Neural cell (in vitro differentiated cells): ENCODE measurements at regions not wholly inside any gene's neighbourhood (a gene's known extent, or its start where the extent isn't known, plus 50 kb on each side); places are given as distances from the start of the nearest gene placed in this dataset.
"Not testable (repeated sequence)": the region's sequence is repeated elsewhere in the genome, so short reads cannot be mapped to it uniquely, and the experiment has no call there.

Experiments used
- H2AFZ ChIP-seq: fragments of 200-600, 300-800 bp; sonication (generic), shearing (Covaris generic); 2 replicates; pipeline ENCODE4 v1.6.0; 2014; ENCODE audit warnings: low read depth, mild to moderate bottlenecking, antibody characterized with exemption, low read length, moderate library complexity
- H3F3A ChIP-seq: fragments of 200-600 bp; shearing (Covaris generic); 2 replicates; pipeline ENCODE4 v1.6.1; 2016; ENCODE audit warnings: mild to moderate bottlenecking, moderate library complexity, mixed read lengths, antibody characterized with exemption, low read length; ENCODE audit not compliant: insufficient read depth, poor library complexity, severe bottlenecking
- H3K27ac ChIP-seq: fragments of 200-600, 300-800 bp; sonication (generic), shearing (Covaris generic); 2 replicates; pipeline ENCODE4 v1.5.1; 2014; ENCODE audit warnings: mild to moderate bottlenecking, low read length, moderate library complexity
- H3K27me3 ChIP-seq: fragments of 300-800, 200-600 bp; sonication (generic), shearing (Covaris generic); 2 replicates; pipeline ENCODE4 v1.6.0; 2014; ENCODE audit warnings: mild to moderate bottlenecking, low read depth, low read length, moderate library complexity; ENCODE audit not compliant: insufficient read depth
- H3K36me3 ChIP-seq: fragments of 300-800, 200-600 bp; sonication (generic), shearing (Covaris generic); 2 replicates; pipeline ENCODE4 v1.5.1; 2014; ENCODE audit warnings: mild to moderate bottlenecking, antibody characterized with exemption, low read length, moderate library complexity; ENCODE audit not compliant: insufficient read depth
- H3K4me2 ChIP-seq: fragments of 300-800, 200-600 bp; sonication (generic), shearing (Covaris generic); 2 replicates; pipeline ENCODE4 v1.6.0; 2014; ENCODE audit warnings: mild to moderate bottlenecking, low read length
- H3K4me3 ChIP-seq: fragments of 300-800, 200-600 bp; sonication (generic), shearing (Covaris generic); 2 replicates; pipeline ENCODE4 v1.5.1; 2014; ENCODE audit warnings: mild to moderate bottlenecking, low read length, moderate library complexity
- H3K79me2 ChIP-seq: fragments of 200-600 bp; shearing (Covaris generic); replicated peaks from 2 replicates; pipeline ENCODE4 v1.6.0; 2014; ENCODE audit warnings: mild to moderate bottlenecking, low read length, moderate library complexity; ENCODE audit not compliant: insufficient read depth
- H3K9ac ChIP-seq: fragments of 300-800, 200-600 bp; sonication (generic), shearing (Covaris generic); 2 replicates; pipeline ENCODE4 v1.6.1; 2016; ENCODE audit warnings: mild to moderate bottlenecking, low read length, mixed read lengths
- H3K9me2 ChIP-seq: fragments of 200-600 bp; shearing (Covaris generic); 2 replicates; pipeline ENCODE4 v1.6.1; 2016; ENCODE audit warnings: mild to moderate bottlenecking, low read length, mixed read lengths; ENCODE audit not compliant: insufficient read depth
- H3K9me3 ChIP-seq: fragments of 200-600, 300-800 bp; sonication (generic), shearing (Covaris generic); 2 replicates; pipeline ENCODE4 v1.6.1; 2016; ENCODE audit warnings: mild to moderate bottlenecking, mixed run types, low read length, moderate library complexity, mixed read lengths
- H4K20me1 ChIP-seq: fragments of 200-600 bp; shearing (Covaris generic); 2 replicates; pipeline ENCODE4 v1.6.1; 2016; ENCODE audit warnings: mild to moderate bottlenecking, mixed run types; ENCODE audit not compliant: insufficient read depth
- EP300 ChIP-seq: fragments of 450-650 bp; conservative IDR thresholded peaks from 2 replicates; pipeline ENCODE4 v1.6.1; 2014; ENCODE audit warnings: antibody characterized with exemption, mild to moderate bottlenecking, moderate library complexity; ENCODE audit not compliant: poor library complexity, severe bottlenecking
- EZH2 ChIP-seq: fragments of 200-600, 300-800 bp; shearing (Covaris generic), sonication (generic); IDR thresholded peaks from 2 replicates; pipeline ENCODE4 v1.6.1; 2014; ENCODE audit warnings: antibody characterized with exemption, low read length, borderline replicate concordance, mild to moderate bottlenecking; ENCODE audit not compliant: insufficient read depth, poor library complexity, severe bottlenecking
- MXI1 ChIP-seq: fragments of 450-650 bp; conservative IDR thresholded peaks from 2 replicates; pipeline ENCODE4 v1.6.1; 2014; ENCODE audit warnings: antibody characterized with exemption, mild to moderate bottlenecking; ENCODE audit not compliant: poor library complexity, severe bottlenecking
- POLR2AphosphoS5 ChIP-seq: IDR thresholded peaks from 2 replicates; pipeline ENCODE4 v1.6.1; 2012
- RAD21 ChIP-seq: fragments of 450-650 bp; conservative IDR thresholded peaks from 2 replicates; pipeline ENCODE4 v1.6.1; 2014; ENCODE audit warnings: antibody characterized with exemption, mild to moderate bottlenecking, moderate library complexity
- REST ChIP-seq: IDR thresholded peaks from 2 replicates; pipeline ENCODE4 v1.6.1; 2012; ENCODE audit warnings: borderline replicate concordance
- SMC3 ChIP-seq: fragments of 450-650 bp; conservative IDR thresholded peaks from 2 replicates; pipeline ENCODE4 v1.6.1; 2014; ENCODE audit warnings: antibody characterized with exemption, mild to moderate bottlenecking, moderate library complexity; ENCODE audit not compliant: poor library complexity
- TAF1 ChIP-seq: IDR thresholded peaks from 2 replicates; pipeline ENCODE4 v1.6.1; 2012; ENCODE audit warnings: low read depth
- TF ChIP-seq, protein P1 (sequence below): fragments of 450-650 bp; IDR thresholded peaks from 2 replicates; pipeline ENCODE4 v1.5.1; 2014; ENCODE audit warnings: antibody characterized with exemption, mild to moderate bottlenecking, moderate library complexity; ENCODE audit not compliant: poor library complexity, severe bottlenecking

DNA sequence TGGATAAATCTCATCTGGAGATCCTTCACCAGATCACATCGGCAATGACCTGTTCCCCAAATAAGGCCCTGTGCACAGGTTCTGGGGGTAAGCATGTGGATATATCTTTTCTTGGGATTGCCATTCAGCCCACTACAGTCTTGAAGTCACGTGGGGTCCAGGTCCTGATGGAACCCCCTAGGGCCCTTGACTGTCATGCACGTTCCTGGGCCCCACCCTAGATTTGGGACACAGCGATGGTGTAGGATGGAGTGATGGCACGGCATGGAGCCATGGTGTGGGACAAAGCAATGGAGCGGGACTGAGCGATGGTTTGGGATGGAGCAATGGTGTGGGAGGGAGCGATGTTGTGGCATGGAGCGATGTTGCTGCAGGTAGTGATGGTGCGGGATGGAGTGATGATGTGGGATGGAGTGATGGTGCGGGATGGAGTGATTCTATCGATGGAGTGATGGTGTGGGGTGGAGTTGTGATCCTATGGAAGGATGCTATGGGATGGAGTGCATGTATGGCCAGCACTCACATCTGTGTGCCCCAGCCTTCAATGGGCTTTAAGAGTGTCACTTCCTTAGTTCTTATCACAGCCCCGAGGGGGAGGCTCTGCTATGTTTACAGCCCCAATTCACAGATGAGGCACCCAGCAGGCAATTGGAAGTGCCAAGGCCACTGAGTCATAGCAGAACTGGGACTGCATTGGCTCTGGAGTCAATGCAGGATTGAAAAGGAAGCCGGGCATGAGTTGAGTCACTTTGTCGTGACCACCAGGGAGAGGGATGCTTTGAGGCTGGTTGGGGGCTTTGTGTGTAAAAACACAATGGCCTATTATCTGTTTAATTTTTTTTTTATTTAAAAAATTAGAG, 97.0 kb upstream of the C1orf174 start:
- Histone ChIP-seq H3K9me2 (no peaks in the 10 kb centered on the region), H2AFZ (no peak overlapping the region), H3K36me3 (no peaks in the 10 kb centered on the region), H3K9ac (no peak overlapping the region), H3K27ac (no peak overlapping the region), H3K4me2 (no peak overlapping the region), H3F3A (no peaks in the 10 kb centered on the region), H3K9me3 (no peaks in the 10 kb centered on the region), H3K79me2 (no peaks in the 10 kb centered on the region), H3K4me3 (no peak overlapping the region), H3K27me3 (no peaks in the 10 kb centered on the region), H4K20me1 (no peaks in the 10 kb centered on the region)
- TF ChIP-seq EP300 (no peak), REST (no peak), TAF1 (no peak), MXI1 (no peak), RAD21 (no peak), POLR2AphosphoS5 (no peak), SMC3 (no peak), EZH2 (no peak)
- TF ChIP-seq, protein P1, sequence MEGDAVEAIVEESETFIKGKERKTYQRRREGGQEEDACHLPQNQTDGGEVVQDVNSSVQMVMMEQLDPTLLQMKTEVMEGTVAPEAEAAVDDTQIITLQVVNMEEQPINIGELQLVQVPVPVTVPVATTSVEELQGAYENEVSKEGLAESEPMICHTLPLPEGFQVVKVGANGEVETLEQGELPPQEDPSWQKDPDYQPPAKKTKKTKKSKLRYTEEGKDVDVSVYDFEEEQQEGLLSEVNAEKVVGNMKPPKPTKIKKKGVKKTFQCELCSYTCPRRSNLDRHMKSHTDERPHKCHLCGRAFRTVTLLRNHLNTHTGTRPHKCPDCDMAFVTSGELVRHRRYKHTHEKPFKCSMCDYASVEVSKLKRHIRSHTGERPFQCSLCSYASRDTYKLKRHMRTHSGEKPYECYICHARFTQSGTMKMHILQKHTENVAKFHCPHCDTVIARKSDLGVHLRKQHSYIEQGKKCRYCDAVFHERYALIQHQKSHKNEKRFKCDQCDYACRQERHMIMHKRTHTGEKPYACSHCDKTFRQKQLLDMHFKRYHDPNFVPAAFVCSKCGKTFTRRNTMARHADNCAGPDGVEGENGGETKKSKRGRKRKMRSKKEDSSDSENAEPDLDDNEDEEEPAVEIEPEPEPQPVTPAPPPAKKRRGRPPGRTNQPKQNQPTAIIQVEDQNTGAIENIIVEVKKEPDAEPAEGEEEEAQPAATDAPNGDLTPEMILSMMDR = no peak

DNA sequence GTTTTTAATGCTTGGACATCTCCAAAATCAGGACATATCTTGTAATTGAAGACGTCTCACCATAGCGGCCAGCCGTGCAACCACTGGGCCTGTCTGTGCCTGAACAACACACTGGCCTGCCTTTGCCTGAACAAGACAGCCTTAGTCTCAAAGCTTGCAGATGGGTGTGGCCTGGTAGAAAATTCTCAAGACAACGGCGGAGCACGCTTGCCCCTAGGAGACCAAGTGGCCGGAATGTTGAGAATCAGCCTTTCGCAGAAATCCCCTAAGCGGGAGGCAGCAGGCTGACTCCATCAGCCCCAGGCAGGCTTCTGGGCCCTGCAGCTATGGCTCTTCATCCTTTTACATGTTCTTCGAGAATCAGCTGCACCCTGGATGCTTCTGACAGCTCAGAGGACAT, 98.0 kb upstream of the C1orf174 start:
- TF ChIP-seq RAD21 (no peak), REST (no peak), EZH2 (no peak), SMC3 (no peak), POLR2AphosphoS5 (no peak), TAF1 (no peak)
- Histone ChIP-seq H3K27ac (peak overlapping the region; percentile 72), H3K4me3 (no peak overlapping the region)

GRCh38 chr1:3999514-3999913, 99.4 kb upstream of the C1orf174 start:
- H3F3A ChIP-seq, H3K9me3 ChIP-seq, H2AFZ ChIP-seq, H3K27me3 ChIP-seq, H3K79me2 ChIP-seq, H3K4me2 ChIP-seq, H4K20me1 ChIP-seq, H3K36me3 ChIP-seq, H3K4me3 ChIP-seq, H3K9me2 ChIP-seq: not testable (repeated sequence)
- peak overlapping the region; percentile 72 for H3K27ac ChIP-seq
- peak overlapping the region; percentile 41 for H3K9ac ChIP-seq

More for the DNA sequence above, 98.0 kb upstream of the C1orf174 start:
- Histone ChIP-seq H3K36me3 (no peaks in the 10 kb centered on the region), H3K27me3 (no peaks in the 10 kb centered on the region), H3K4me2 (no peak overlapping the region), H3K9ac (peak overlapping the region; percentile 41), H3K9me2 (no peaks in the 10 kb centered on the region), H3K9me3 (no peaks in the 10 kb centered on the region), H2AFZ (no peak overlapping the region), H3F3A (no peaks in the 10 kb centered on the region), H4K20me1 (no peaks in the 10 kb centered on the region), H3K79me2 (no peaks in the 10 kb centered on the region)
